GM18861 (cell line): ENCODE measurements at regions not wholly inside any gene's neighbourhood (a gene's known extent, or its start where the extent isn't known, plus 50 kb on each side); places are given as distances from the start of the nearest gene placed in this dataset.

Experiments used
- ATAC-seq: cut with Tn5 transposase; IDR thresholded peaks from one replicate; pipeline ENCODE4 v1.9.1; 2021; ENCODE audit not compliant: unreplicated experiment

DNA sequence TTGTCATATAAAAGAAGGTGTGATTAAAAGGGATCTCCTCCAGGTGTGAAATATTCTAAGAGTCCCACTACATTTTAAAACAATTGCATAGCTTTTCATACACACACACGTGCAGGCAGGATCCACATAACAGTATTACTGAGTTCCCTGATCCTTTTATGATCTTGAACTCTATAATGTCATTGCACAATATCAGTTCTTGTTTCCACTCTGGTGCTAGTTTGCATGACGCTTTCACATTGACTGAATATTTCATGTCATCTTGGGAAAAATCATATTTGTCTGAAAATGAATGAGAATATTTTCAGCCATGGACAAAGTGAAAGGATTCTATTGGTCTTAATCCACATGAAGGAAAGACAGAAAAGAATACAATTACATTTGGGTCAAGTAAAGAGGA, 703.8 kb downstream of the CDH8 start:
- ATAC-seq, result no peak

DNA sequence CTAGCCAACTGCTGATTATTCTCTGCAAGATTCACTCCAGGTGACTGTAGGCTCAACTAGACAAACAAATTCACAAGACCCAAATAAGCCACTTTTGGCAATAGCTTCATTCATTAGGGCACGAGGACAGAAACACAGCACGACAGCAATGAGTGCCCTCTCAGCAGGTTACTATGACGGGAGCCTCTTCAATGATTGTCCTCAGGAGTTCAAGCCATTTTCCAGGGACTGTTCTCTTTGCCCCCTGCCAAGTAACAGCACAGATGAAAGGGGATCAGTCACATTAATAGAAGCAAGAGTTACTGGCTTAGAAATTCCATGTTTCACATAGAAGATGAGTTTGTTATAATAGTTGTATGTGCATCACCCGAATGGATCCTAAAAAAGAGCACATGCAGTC, 712.2 kb downstream of the CDH8 start:
- ATAC-seq, result no peak

DNA sequence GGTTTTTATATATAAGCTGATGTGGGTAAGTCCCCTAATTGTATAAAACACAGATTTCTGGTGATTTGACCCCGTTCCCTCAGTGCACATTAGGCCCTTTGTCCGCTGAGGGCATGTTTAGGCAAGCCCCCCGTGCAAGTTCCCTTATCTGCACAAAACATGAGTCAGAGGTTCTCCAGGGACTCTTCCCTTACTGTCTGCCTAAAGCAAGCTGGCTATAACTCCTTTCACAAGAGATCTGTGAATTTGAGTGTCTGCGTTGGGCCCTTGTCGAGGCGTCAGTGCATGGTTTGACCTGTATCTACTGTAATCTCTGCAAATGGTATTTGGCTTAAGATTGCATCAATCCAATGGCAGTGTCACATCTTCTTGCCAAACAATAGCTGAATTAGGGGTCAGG, 712.8 kb downstream of the CDH8 start:
- no peak for ATAC-seq

DNA sequence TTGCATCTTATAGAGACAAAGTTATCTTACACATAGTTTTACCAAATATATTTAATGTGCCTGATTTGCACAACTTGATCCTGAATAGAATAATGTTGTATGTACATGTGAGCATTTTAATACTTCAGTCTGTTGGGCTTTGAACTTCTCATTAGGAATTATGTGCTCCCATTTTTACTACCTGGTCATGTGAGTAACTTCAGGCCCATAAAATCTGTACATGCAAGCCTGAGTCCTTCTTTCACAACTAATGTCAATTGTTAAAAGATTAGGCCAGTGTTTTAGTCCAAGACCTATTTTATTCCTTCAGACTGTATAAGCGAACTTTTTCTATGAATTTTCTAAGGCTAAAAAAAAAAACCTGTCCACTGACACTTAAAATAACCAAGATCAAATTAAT, 715.4 kb downstream of the CDH8 start:
- ATAC-seq, result no peak

DNA sequence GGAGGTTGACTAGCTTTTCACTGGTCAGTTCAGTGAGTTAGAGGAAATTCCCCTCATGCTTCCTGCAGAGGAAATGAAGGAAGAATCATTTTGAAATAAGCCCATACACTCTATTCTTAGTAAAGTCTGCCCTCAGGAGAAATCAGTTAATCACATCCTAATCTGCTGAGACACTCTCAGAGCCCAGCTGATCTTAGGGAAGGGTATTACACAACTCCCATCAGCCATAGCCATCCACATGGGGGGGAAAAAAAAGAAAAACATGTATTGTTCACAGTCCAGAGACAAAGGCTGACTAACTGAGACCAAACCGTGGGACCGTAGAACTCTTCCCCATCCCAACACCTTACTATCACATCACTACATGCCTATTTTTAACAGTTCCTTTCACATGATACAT, 722.3 kb downstream of the CDH8 start:
- ATAC-seq, result no peak

DNA sequence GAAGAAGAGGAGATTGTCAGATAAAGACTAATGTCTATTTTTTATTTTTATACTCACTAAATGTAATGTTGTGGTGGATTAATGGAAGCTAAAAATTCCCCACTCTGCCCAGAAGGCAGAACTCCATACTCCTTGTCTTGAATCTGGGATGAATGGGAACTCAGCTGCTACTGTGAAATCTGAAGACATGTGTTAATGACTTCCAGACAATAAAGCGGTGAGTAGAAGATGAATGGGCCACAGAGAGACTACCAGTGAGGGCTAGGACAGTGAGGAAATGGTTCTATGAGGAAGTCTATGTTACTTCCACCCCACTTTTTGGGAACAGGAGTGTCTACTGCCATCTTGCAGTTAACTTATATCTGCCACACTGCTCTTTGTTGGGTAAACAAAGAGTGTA, 726.9 kb downstream of the CDH8 start:
- no peak for ATAC-seq

DNA sequence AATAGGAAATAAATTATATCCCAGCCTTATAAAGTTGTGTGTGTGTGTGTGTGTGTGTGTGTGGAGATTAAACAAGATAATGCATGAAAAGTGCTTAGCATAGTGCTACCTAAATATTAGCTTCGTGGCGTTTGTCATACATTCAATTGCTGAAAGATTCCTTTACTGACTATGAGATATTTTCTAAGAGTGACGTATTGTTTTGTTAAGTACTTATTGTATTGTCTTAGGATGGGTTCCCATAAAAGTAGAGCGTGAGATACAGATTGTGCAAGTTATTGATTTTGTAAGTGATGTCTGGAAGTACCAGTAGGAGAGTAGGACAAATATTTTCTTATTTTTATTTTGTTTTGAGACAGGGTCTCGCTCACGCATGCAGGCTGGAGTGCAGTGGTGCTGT, 730.0 kb downstream of the CDH8 start:
- no peak for ATAC-seq

DNA sequence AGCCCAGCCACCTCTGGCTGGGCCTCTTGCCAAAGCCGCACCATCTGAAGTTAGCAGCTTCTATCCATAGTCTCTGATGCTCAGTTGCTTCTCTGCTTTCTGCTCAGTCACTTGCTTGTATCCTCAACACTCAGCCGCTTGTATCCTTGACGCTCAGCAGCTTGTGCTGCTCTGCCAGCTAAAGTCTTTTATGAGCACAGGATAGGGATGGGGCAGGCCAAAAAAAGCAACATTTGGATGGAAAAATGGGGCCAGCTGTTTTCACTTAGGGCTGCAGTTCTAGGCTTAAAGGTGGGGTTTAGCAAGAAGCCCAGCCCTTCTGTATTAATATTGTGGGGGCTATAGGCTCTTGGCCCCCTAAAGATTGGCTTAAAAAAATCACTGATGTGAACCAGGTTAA, 739.4 kb downstream of the CDH8 start:
- ATAC-seq, result no peak

DNA sequence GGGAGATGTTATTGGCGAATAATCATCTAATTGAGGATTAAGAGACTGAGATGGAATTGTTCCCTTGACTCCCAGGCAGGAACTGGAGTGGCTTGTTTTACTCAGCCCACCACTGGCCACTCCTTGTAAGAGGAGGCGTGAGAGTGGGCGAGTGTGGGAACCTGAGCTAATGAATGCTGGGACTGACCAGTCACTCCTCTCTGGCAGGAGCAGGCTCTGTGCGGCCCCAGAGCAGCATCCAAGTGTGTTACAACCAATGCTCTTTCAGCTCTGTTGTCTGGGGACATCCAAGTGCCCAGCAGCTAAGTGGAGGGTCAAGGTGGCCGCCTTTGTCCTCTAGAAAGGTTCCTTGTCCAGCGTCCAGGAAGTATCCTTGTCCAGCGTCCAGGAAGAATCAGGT, 739.9 kb downstream of the CDH8 start:
- no peak for ATAC-seq

DNA sequence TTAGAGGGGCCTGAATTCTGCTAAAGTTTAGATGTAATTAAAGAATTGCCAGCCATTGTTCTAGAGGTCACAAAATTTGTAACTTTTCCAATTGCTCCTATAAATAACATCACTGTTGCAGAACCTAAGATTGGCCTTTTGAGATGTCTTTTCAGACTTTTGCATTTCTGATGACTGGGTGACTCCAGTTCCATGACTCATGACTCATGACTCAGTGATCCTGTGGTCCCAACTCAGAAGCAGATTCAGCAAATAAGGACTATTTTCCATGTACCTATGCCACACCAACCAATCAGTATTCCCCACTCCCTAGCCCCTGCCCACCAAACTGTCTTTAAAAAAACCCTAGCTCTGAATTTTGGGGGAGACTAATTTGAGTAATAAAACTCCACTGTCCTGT, 740.9 kb downstream of the CDH8 start:
- ATAC-seq, result no peak

DNA sequence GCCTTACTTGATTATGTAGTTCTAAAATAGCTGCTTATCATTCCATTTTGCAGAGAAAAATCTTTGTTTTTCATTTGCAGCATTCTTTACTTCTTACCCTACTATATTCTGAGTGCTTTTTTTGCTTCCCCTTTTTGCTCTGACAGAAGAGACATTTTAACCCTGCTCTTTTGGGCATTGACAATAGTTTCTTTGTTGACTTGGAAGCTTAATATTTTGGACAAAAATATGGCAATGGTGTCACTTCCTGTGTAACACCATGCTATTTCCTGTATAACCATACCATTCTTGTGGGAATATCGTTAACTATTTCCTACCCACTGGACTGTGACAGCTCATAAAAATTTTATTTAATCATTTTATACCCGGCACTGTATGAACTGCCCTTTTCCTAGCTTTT, 747.1 kb downstream of the CDH8 start:
- no peak for ATAC-seq

DNA sequence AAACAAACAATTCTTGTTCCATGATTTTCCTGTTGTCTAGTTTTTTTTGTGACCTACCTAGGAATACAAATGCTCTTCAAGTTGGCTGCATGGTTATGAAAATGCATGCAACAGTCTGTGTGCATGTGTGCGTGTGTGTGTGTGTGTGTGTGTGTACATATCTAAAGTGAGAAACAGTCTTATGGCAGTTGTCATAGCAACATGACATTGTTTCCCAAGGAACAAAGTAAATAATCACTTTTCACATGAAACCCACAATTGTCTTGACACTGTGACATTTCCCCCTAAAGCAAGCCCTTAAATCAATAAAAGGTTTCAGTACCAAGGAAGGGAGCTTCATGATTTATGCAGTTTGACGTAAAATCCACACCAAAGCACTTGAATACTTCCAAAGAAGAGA, 758.4 kb downstream of the CDH8 start:
- no peak for ATAC-seq

DNA sequence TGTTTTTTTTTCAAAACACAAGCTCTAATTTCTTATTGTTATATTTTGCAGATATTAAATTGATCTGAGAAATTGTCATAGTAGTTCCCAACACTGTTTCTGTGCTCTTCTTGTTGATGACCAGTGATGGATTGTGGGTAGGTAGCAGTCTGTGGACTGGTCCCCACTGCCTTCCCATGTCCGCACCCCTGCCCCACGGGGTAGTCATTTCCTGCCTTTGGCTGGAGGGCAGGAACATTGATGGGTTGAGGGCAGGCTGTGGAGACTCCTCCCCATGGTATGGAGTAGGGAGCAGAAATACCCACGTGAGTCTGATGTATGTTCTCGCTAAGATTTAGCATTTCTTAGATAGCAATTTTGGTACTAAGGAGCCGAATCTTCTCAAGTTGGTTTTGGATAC, 762.0 kb downstream of the CDH8 start:
- ATAC-seq, result no peak

DNA sequence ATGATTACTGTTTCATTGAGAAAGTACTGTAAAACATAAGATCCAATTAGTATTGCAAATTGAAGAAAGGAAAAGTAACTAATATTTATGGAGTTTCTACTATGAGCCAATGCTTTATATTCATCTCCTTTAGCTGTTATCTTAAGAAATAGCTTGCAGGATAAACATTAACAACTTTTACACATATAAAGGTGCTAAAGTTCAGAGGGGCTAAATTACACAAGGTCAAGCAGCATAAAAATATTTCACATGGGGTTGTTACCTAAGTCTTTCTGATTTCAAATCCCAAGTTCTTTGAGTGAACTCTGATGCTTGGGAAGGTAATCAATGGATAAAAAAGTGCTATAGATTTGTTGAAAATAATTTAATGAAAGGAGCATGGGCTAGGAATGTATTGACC, 765.5 kb downstream of the CDH8 start:
- ATAC-seq, result no peak

DNA sequence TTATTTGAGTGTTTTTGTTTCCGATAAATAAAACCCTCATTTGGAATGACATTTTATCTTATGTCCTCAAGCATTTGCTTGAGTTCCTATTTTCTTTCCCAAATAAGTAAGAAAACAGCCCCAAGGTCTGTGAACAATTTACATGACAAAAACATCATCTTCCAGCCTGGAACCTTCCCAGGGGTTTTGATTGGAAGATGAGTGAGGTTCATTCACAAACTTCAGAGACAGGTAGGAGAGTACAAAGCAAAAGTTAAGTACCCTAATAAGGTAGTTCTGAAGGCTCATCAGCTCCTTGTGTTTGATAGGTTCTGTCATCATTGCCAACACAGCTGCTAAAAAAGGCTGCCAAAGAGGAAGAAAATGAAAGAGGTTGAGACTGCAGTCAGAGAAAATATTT, 772.8 kb downstream of the CDH8 start:
- ATAC-seq, result no peak

DNA sequence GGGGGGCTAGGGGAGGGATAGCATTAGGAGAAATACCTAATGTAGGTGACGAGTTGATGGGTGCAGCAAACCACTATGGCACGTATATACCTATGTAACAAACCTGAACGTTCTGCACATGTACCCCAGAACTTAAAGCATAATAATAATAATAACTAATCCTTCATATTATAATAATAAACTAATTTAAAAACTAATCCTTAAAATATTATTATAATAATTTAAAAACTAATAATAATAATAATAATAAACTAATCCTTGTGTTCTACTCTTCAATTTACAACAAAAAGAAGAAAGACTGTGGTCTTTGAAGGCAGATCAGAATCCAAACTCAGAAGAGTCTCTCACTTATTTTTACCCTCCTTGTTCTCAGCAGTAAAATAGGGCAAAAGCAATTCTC, 774.9 kb downstream of the CDH8 start:
- ATAC-seq, result no peak

DNA sequence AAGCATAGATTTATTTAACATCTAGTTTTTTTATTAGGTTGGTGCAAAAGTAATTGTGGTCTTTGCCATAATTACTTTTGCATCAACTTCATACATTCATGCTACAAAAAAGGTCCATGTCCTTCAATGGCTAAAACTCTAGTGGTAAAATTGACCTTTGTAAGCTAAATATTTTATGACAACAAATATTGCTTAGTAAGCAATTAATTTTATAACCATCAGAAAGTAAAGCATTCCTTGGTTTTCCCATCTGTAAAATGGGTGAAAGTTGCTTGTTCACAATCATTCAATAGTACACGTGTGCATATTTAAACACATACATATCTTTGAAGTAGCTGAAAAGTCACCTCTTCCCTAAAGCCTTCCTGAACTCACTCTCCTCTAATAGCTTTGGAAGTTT, 789.6 kb downstream of the CDH8 start:
- no peak for ATAC-seq

DNA sequence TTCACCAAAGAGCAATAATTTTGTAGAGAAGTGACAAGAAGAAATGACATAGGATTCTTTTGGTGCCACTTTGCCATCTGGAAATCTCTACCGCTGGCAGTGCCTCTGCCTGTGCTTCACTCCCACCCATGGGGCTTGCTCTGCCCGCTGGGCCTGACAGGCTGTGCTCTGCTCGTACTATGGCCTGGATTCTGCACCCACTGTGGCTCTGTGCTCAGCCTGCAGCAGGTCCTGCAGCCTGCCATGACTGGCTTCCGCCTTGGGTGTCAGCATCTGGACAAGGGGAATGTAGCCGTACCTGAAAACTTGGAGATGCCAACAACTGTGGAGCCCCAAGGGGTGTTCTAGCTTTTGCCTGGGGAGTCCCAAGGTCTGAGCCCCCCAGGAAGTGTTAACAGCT, 792.3 kb downstream of the CDH8 start:
- no peak for ATAC-seq

DNA sequence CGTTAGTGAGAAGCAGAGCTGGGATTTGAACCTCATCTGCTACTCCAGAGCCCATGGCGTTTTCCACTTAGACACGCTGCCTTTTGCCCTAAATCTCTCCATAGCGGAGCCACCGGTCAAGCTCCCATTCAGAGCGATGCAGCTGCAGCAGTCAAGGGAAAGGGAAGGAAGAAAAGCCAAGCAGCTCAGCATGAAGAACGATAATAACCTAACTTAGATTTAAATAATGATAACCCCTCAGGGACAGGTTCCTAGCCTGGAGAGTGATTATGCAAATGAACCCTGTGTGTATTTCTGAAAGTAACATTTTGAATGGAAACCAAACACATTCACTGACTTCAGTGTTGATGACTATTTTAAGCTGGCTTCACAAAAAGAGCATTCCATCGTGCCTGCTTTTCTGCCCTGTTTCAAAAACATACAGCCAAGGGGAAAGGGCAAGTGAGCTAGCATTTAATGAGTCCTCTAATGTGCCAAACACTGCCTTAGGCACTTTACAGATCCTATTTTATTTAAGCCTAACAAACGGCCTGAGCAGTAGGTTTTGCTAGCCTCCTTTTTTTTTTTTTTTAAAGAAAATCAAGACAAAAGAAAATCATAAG, 798.3 kb downstream of the CDH8 start:
- ATAC-seq, result no peak

DNA sequence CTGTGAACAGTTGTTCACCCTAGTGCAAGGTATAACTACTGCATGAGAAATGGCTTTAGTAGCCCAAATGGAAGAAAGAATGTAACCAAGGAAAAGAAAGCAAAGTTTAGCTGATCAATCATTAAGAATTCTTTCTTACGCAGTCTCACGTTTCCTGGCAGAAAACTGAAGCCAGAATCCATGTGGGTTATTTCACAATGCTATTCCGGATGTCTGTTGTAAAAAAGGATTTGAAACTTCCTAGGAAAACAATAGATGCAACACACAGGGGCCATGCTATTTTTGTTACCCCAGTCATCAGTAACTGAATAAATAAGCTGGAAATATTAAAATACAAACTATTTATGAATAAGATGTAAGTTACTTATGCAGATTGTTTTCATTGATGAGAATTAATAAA, 802.5 kb downstream of the CDH8 start:
- ATAC-seq, result no peak

DNA sequence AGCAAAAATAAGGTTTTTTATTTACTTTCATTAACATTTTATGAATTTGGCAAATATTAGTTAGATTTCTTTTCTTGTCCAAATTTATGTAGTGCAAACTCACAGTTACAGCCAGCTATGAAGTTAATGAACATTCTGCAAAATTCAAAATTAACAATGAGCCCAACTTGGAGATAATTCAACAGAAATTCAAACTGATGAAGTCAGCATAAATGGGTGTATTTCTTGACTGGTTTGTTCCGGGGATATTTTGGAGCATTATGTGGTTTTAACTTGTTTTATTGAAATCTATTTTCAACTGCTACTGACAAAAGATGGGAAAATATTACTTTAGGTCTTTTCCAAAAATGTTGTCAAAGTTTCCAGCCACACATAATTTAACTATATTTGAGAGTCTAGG, 807.9 kb downstream of the CDH8 start:
- no peak for ATAC-seq

DNA sequence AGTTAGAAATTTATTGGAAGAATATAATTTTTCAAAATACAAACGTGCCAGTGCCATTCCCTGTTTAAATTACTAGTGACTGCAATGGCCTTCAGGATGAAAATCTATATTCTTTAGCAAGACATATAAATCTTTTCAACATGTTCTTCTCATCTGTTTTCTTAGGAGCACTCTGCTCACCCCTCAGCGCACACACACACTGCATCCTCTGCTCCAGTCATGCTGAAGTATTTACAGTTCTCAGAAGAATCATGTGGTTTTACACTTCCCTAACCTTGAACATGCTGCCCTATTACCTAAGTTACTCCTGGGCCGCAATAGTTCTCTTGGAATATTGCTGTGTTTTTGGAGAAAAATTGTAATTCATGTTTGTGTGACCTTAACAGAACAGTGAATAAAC, 820.6 kb downstream of the CDH8 start:
- no peak for ATAC-seq

DNA sequence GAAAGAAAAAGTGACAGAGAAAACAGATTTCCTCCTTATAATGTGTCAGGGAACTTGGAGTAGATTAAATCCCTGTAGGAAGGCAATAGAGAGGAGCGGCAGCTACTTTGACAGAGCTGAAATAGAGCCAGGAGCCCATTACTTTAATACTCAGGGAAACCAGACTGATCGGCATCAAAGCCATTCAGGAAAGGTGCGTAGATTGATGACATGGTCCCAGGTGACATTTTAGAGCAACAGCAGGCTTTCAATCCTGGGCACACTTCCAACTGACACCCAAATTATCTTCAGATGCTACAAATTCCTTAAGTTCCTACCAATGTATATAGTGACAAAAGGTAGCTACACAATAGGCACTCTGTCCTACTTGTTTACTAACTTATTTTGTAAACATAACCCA, 821.5 kb downstream of the CDH8 start:
- ATAC-seq, result no peak

DNA sequence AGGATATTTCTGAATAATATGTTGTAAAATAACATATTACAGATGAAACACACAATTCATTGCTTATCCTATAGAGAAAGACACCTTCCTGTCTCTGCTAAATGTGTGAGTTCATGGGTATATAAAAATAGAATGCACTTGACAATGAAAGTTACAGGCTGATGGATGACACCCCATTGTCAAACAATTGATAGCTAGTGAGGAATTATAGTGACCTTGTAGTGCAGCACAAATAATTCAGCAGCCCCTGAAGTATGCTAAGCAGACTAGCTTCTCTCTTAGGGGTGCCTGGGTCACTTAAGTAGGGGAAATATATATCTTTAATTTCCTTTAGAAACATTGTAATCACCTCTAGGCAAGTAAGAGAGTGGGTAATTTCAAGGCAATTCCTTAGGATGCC, 826.2 kb downstream of the CDH8 start:
- no peak for ATAC-seq
